ENCODE measurements at regions not wholly inside any gene's neighbourhood (a gene's known extent, or its start where the extent isn't known, plus 50 kb on each side); places are given as distances from the start of the nearest gene placed in this dataset.

GRCh38 chr1:98019747-98020146, 98.9 kb upstream of the DPYD start (continued):
- TF ChIP-seq, protein P1, sequence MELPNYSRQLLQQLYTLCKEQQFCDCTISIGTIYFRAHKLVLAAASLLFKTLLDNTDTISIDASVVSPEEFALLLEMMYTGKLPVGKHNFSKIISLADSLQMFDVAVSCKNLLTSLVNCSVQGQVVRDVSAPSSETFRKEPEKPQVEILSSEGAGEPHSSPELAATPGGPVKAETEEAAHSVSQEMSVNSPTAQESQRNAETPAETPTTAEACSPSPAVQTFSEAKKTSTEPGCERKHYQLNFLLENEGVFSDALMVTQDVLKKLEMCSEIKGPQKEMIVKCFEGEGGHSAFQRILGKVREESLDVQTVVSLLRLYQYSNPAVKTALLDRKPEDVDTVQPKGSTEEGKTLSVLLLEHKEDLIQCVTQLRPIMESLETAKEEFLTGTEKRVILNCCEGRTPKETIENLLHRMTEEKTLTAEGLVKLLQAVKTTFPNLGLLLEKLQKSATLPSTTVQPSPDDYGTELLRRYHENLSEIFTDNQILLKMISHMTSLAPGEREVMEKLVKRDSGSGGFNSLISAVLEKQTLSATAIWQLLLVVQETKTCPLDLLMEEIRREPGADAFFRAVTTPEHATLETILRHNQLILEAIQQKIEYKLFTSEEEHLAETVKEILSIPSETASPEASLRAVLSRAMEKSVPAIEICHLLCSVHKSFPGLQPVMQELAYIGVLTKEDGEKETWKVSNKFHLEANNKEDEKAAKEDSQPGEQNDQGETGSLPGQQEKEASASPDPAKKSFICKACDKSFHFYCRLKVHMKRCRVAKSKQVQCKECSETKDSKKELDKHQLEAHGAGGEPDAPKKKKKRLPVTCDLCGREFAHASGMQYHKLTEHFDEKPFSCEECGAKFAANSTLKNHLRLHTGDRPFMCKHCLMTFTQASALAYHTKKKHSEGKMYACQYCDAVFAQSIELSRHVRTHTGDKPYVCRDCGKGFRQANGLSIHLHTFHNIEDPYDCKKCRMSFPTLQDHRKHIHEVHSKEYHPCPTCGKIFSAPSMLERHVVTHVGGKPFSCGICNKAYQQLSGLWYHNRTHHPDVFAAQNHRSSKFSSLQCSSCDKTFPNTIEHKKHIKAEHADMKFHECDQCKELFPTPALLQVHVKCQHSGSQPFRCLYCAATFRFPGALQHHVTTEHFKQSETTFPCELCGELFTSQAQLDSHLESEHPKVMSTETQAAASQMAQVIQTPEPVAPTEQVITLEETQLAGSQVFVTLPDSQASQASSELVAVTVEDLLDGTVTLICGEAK (IDR thresholded peaks at IDR 0.05; ENCODE audit: borderline replicate concordance): no peak
- TF ChIP-seq GABPA (IDR thresholded peaks at IDR 0.05; ENCODE audit: low read depth) (no peak), NFYB (IDR thresholded peaks at IDR 0.05; ENCODE audit: insufficient read depth, low read depth, low read length) (no peak), BHLHE40 (IDR thresholded peaks at IDR 0.05; ENCODE audit: borderline replicate concordance in 1 of 2, low read depth in 2 of 2, low read length in 1 of 2) (no peak)
- TF ChIP-seq, protein P2, sequence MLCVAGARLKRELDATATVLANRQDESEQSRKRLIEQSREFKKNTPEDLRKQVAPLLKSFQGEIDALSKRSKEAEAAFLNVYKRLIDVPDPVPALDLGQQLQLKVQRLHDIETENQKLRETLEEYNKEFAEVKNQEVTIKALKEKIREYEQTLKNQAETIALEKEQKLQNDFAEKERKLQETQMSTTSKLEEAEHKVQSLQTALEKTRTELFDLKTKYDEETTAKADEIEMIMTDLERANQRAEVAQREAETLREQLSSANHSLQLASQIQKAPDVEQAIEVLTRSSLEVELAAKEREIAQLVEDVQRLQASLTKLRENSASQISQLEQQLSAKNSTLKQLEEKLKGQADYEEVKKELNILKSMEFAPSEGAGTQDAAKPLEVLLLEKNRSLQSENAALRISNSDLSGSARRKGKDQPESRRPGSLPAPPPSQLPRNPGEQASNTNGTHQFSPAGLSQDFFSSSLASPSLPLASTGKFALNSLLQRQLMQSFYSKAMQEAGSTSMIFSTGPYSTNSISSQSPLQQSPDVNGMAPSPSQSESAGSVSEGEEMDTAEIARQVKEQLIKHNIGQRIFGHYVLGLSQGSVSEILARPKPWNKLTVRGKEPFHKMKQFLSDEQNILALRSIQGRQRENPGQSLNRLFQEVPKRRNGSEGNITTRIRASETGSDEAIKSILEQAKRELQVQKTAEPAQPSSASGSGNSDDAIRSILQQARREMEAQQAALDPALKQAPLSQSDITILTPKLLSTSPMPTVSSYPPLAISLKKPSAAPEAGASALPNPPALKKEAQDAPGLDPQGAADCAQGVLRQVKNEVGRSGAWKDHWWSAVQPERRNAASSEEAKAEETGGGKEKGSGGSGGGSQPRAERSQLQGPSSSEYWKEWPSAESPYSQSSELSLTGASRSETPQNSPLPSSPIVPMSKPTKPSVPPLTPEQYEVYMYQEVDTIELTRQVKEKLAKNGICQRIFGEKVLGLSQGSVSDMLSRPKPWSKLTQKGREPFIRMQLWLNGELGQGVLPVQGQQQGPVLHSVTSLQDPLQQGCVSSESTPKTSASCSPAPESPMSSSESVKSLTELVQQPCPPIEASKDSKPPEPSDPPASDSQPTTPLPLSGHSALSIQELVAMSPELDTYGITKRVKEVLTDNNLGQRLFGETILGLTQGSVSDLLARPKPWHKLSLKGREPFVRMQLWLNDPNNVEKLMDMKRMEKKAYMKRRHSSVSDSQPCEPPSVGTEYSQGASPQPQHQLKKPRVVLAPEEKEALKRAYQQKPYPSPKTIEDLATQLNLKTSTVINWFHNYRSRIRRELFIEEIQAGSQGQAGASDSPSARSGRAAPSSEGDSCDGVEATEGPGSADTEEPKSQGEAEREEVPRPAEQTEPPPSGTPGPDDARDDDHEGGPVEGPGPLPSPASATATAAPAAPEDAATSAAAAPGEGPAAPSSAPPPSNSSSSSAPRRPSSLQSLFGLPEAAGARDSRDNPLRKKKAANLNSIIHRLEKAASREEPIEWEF (IDR thresholded peaks at IDR 0.05; ENCODE audit: insufficient replicate concordance, low read depth, low read length): no peak

All from GM12878 (cell line).